ENCODE measurements at regions not wholly inside any gene's neighbourhood (a gene's known extent, or its start where the extent isn't known, plus 50 kb on each side); places are given as distances from the start of the nearest gene placed in this dataset.

- dilution Hi-C loops (cut with MboI; ENCODE audit: extremely low pct_ligation_motif_present, low sequenced_read_pairs), result no loop called here
- Histone ChIP-seq H3K36me3 (ENCODE audit: control insufficient read depth in 2 of 2, extremely low read depth in 1 of 2, insufficient read depth in 2 of 2, low read length in 2 of 2) (no peaks in the 10 kb centered on the region), H3K4me2 (ENCODE audit: insufficient read depth, low read length) (no peak overlapping the region), H3K4me3 (replicated peaks in 1 of 3; ENCODE audit: insufficient read depth in 1 of 3, low read depth in 1 of 3, low read length in 3 of 3) (no peak overlapping the region), H3K27me3 (ENCODE audit: control insufficient read depth in 2 of 2, insufficient read depth in 2 of 2, low read length in 2 of 2) (peaks cover 0 to 3% of the 10 kb centered on the region in 2 experiments), H3K9ac (replicated peaks; ENCODE audit: extremely low read depth, insufficient read depth, low read length) (no peak overlapping the region), H3K9me1 (replicated peaks; ENCODE audit: control insufficient read depth, extremely low read depth, insufficient read depth, low read length) (no peaks in the 10 kb centered on the region), H3K9me3 (replicated peaks; ENCODE audit: control insufficient read depth, insufficient read depth, low read length) (no peaks in the 10 kb centered on the region), H3K27ac (ENCODE audit: insufficient read depth, low read depth, low read length) (no peak overlapping the region), H4K20me1 (replicated peaks; ENCODE audit: control insufficient read depth, extremely low read depth, insufficient read depth, low read length) (no peaks in the 10 kb centered on the region), H3K4me1 (ENCODE audit: control insufficient read depth, extremely low read depth, insufficient read depth, low read length) (no peaks in the 10 kb centered on the region), H2AFZ (ENCODE audit: low read depth, low read length) (no peak overlapping the region), H3K79me2 (ENCODE audit: control insufficient read depth, insufficient read depth, low read length) (no peaks in the 10 kb centered on the region)
- DNase-seq (ENCODE audit: low read depth, low spot score) (no peak), FAIRE-seq (no peak)
- TF ChIP-seq CTCF (IDR thresholded peaks at IDR 0.05; ENCODE audit: extremely low read depth in 1 of 2, insufficient read depth in 1 of 2, low read depth in 1 of 2, low read length in 2 of 2) (no peak), MYC (IDR thresholded peaks at IDR 0.05; ENCODE audit: low read depth, low read length) (no peak), POLR2A (IDR thresholded peaks at IDR 0.05; ENCODE audit: low read depth, low read length) (no peak), MAX (IDR thresholded peaks at IDR 0.05; ENCODE audit: insufficient read depth, insufficient read length) (no peak), GATA2 (IDR thresholded peaks at IDR 0.05; ENCODE audit: insufficient read depth, insufficient read length, low read depth, low read length) (no peak), POLR2AphosphoS5 (IDR thresholded peaks at IDR 0.05; ENCODE audit: insufficient read depth, low read depth, low read length) (no peak), JUN (IDR thresholded peaks at IDR 0.05; ENCODE audit: borderline replicate concordance, insufficient read depth, insufficient read length, low read depth) (no peak), FOS (IDR thresholded peaks at IDR 0.05; ENCODE audit: borderline replicate concordance, insufficient read depth, low read length) (no peak), EZH2 (IDR thresholded peaks at IDR 0.05; ENCODE audit: borderline replicate concordance, low read depth, low read length, severe bottlenecking) (no peak)
- POLR2A ChIA-PET, result no interaction called here
- CTCF ChIA-PET, result no interaction called here
- intact Hi-C loops (cut with micrococcal nuclease), result no loop called here
- BruUV-seq (replicated peaks), result no TSS peak
These were observed 154.1 kb downstream of the NEDD1 start for GRCh38 chr12:97061171-97061570.
